Neural progenitor cell (in vitro differentiated cells): ENCODE measurements at regions not wholly inside any gene's neighbourhood (a gene's known extent, or its start where the extent isn't known, plus 50 kb on each side); places are given as distances from the start of the nearest gene placed in this dataset.

ENCODE experiments used
- DNase-seq: peaks from one replicate; pipeline ENCODE4 v3.0.0-alpha.2; 2016; ENCODE audit warnings: low spot score
- H2AFZ ChIP-seq: fragments of 200-600 bp; sonication (generic); replicated peaks from 2 replicates; pipeline ENCODE4 v1.6.1; 2016; ENCODE audit warnings: antibody characterized with exemption
- H3F3A ChIP-seq: fragments of 200-600 bp; sonication (generic); 2 replicates; pipeline ENCODE4 v1.6.1; 2016; ENCODE audit warnings: antibody characterized with exemption, low read depth
- H3K27ac ChIP-seq: fragments of 200-600 bp; sonication (generic); 2 replicates; pipeline ENCODE4 v1.5.1; 2016; ENCODE audit warnings: mild to moderate bottlenecking
- H3K27me3 ChIP-seq: fragments of 200-600 bp; sonication (generic); 2 replicates; pipeline ENCODE4 v1.6.1; 2016; ENCODE audit warnings: mild to moderate bottlenecking, moderate library complexity
- H3K36me3 ChIP-seq: fragments of 200-600 bp; sonication (generic); 2 replicates; pipeline ENCODE4 v1.5.1; 2016
- H3K4me1 ChIP-seq: fragments of 200-600 bp; sonication (generic); 2 replicates; pipeline ENCODE4 v1.6.1; 2016; ENCODE audit warnings: mixed run types
- H3K4me2 ChIP-seq: fragments of 200-600 bp; sonication (generic); 2 replicates; pipeline ENCODE4 v1.6.1; 2016
- H3K4me3 ChIP-seq: fragments of 200-600 bp; sonication (generic); 2 replicates; pipeline ENCODE4 v1.5.1; 2016
- H3K79me2 ChIP-seq: fragments of 200-600 bp; sonication (generic); 2 replicates; pipeline ENCODE4 v1.6.1; 2016; ENCODE audit warnings: low read depth
- H3K9ac ChIP-seq: fragments of 200-600 bp; sonication (generic); 2 replicates; pipeline ENCODE4 v1.6.1; 2016
- H3K9me3 ChIP-seq: fragments of 200-600 bp; sonication (generic); 2 replicates; pipeline ENCODE4 v1.5.1; 2016; ENCODE audit warnings: low read depth
- H4K20me1 ChIP-seq: fragments of 200-600 bp; sonication (generic); 2 replicates; pipeline ENCODE4 v1.6.1; 2016; ENCODE audit warnings: low read depth
- H3K27ac Mint-ChIP-seq: 3 replicates; pipeline ENCODE4 v1.8.0; 2021; ENCODE audit warnings: mixed read lengths
- H3K27me3 Mint-ChIP-seq: 2 replicates; pipeline ENCODE4 v1.8.0; 2022; ENCODE audit warnings: low read depth, mild to moderate bottlenecking, inconsistent platforms, moderate library complexity, mixed read lengths; ENCODE audit not compliant: insufficient read depth
- H3K36me3 Mint-ChIP-seq: 3 replicates; pipeline ENCODE4 v1.8.0; 2021; ENCODE audit warnings: mixed read lengths
- H3K4me1 Mint-ChIP-seq: 3 replicates; pipeline ENCODE4 v1.8.0; 2021; ENCODE audit warnings: mixed read lengths
- H3K4me3 Mint-ChIP-seq: 3 replicates; pipeline ENCODE4 v1.8.0; 2021; ENCODE audit warnings: mild to moderate bottlenecking, moderate library complexity, mixed read lengths
- H3K9me3 Mint-ChIP-seq: 3 replicates; pipeline ENCODE4 v1.8.0; 2020; ENCODE audit warnings: mixed read lengths
- CTCF ChIP-seq: fragments of 200-600 bp; sonication (generic); IDR thresholded peaks from 2 replicates; pipeline ENCODE4 v1.5.1; 2017; ENCODE audit warnings: antibody characterized with exemption, mild to moderate bottlenecking
- EZH2 ChIP-seq: fragments of 200-600 bp; sonication (generic); IDR thresholded peaks from 2 replicates; pipeline ENCODE4 v1.6.1; 2017; ENCODE audit warnings: antibody characterized with exemption, mild to moderate bottlenecking, moderate library complexity
- EZH2phosphoT487 ChIP-seq: fragments of 200-600 bp; sonication (generic); IDR thresholded peaks from 2 replicates; pipeline ENCODE4 v1.6.1; 2017; ENCODE audit warnings: antibody characterized with exemption

DNA sequence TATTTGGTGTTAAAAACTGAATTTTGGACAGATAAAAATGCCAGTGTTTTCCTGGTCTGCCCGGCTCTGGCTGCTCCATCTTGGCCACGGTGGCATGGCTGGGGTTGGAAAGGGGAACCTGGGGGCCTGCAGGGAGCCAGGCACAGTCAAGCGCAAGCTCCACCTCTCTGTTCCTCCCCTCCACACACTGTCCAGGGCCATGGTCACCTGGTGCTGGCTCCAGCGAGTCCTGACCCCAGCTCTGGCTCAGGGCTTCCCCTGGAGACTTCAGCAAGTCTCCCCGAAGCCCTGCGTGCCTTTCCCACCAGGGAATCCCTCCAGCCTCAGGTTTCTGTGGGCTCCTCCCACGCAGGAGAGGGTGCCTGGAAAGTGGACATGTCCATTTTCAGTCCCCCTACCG is 298.5 kb downstream of the QKI start:
- Histone ChIP-seq H3K36me3 (no peaks in the 10 kb centered on the region), H3F3A (no peaks in the 10 kb centered on the region), H3K4me3 (no peak overlapping the region), H3K79me2 (no peaks in the 10 kb centered on the region), H3K27ac (no peak overlapping the region), H3K9ac (no peak overlapping the region), H4K20me1 (no peaks in the 10 kb centered on the region), H2AFZ (no peak overlapping the region), H3K27me3 (no peaks in the 10 kb centered on the region), H3K4me1 (no peaks in the 10 kb centered on the region), H3K4me2 (no peak overlapping the region), H3K9me3 (no peaks in the 10 kb centered on the region)
- Mint-ChIP-seq H3K36me3 (no peaks in the 10 kb centered on the region), H3K27ac (peak overlapping the region; percentile 29), H3K4me3 (no peak overlapping the region), H3K9me3 (peaks cover 9% of the 10 kb centered on the region), H3K27me3 (peaks cover 14% of the 10 kb centered on the region), H3K4me1 (peaks cover 3% of the 10 kb centered on the region)
- no peak for DNase-seq
- TF ChIP-seq EZH2 (no peak), EZH2phosphoT487 (no peak), CTCF (no peak)

GRCh38 chr6:163712566-163712961 is 298.0 kb downstream of the QKI start:
- peak overlapping the region; percentile 29 for H3K27ac Mint-ChIP-seq
- DNase-seq = no peak
- no peak overlapping the region for H3K4me2 ChIP-seq
- no peak overlapping the region for H3K9ac ChIP-seq
- TF ChIP-seq EZH2 = no peak
- TF ChIP-seq EZH2phosphoT487 = no peak
- no peak for TF ChIP-seq CTCF
- H3K4me3 ChIP-seq = no peak overlapping the region
- no peaks in the 10 kb centered on the region for H3K36me3 ChIP-seq
- no peaks in the 10 kb centered on the region for H3K4me1 ChIP-seq
- H3K27ac ChIP-seq = no peak overlapping the region
- H2AFZ ChIP-seq = no peak overlapping the region
- H3K4me3 Mint-ChIP-seq = no peak overlapping the region
- no peaks in the 10 kb centered on the region for H3K9me3 ChIP-seq
- H3K79me2 ChIP-seq = no peaks in the 10 kb centered on the region
- H4K20me1 ChIP-seq = no peaks in the 10 kb centered on the region
- no peaks in the 10 kb centered on the region for H3F3A ChIP-seq
- no peaks in the 10 kb centered on the region for H3K36me3 Mint-ChIP-seq
- H3K4me1 Mint-ChIP-seq = peaks cover 4% of the 10 kb centered on the region
- H3K27me3 Mint-ChIP-seq = peaks cover 14% of the 10 kb centered on the region
- no peaks in the 10 kb centered on the region for H3K27me3 ChIP-seq
- H3K9me3 Mint-ChIP-seq = peaks cover 8% of the 10 kb centered on the region

GRCh38 chr6:163711615-163712565 is 297.4 kb downstream of the QKI start:
- Mint-ChIP-seq H3K4me1 (peaks cover 3% of the 10 kb centered on the region), H3K4me3 (no peak overlapping the region), H3K27ac (peak overlapping the region; percentile 16), H3K9me3 (peaks cover 2% of the 10 kb centered on the region), H3K36me3 (no peaks in the 10 kb centered on the region), H3K27me3 (peaks cover 16% of the 10 kb centered on the region)
- peak; percentile 21 for TF ChIP-seq CTCF
- no peak for TF ChIP-seq EZH2
- no peak for TF ChIP-seq EZH2phosphoT487
- Histone ChIP-seq H3K36me3 (no peaks in the 10 kb centered on the region), H3F3A (no peaks in the 10 kb centered on the region), H2AFZ (no peak overlapping the region), H4K20me1 (no peaks in the 10 kb centered on the region), H3K4me3 (no peak overlapping the region), H3K9ac (no peak overlapping the region), H3K79me2 (no peaks in the 10 kb centered on the region), H3K4me1 (no peaks in the 10 kb centered on the region), H3K27me3 (no peaks in the 10 kb centered on the region), H3K27ac (no peak overlapping the region), H3K9me3 (no peaks in the 10 kb centered on the region), H3K4me2 (no peak overlapping the region)
- no peak for DNase-seq
